OCI-LY7 (cell line): ENCODE measurements at regions not wholly inside any gene's neighbourhood (a gene's known extent, or its start where the extent isn't known, plus 50 kb on each side); places are given as distances from the start of the nearest gene placed in this dataset.

Experiments used
- BruUV-seq: library from RNA; stranded (reverse); fragments of 400-500 nt; replicated peaks from 2 replicates; lab custom pipeline; 2021; lab: Mats Ljungman, UMichigan
- CTCF ChIA-PET: fragments of 300-600 bp; sonication (Branson Sonifier 250); formaldehyde crosslinking; loops from one replicate; lab custom pipeline; 2022; ENCODE audit warnings: antibody characterized with exemption; ENCODE audit not compliant: unreplicated experiment; lab: Charles Lee
- POLR2A ChIA-PET: fragments of 300-600 bp; sonication (Branson Sonifier 250); formaldehyde crosslinking; loops from one replicate; lab custom pipeline; 2022; ENCODE audit warnings: antibody characterized with exemption; lab: Charles Lee
- DNase-seq: peaks from one replicate; pipeline ENCODE4 v3.0.0-alpha.2; 2015; ENCODE audit warnings: low spot score
- H2AFZ ChIP-seq: fragments of 200-600 bp; sonication (generic), shearing (Covaris generic); 2 replicates; pipeline ENCODE4 v1.6.1; 2014; ENCODE audit warnings: mild to moderate bottlenecking, antibody characterized with exemption, low read length, moderate library complexity
- H3K27ac ChIP-seq: fragments of 200-600 bp; sonication (generic); 2 replicates; pipeline ENCODE4 v1.5.1; 2014; ENCODE audit warnings: mixed run types, low read depth, mild to moderate bottlenecking, moderate library complexity, low read length, inconsistent platforms; ENCODE audit not compliant: poor library complexity, severe bottlenecking
- H3K36me3 ChIP-seq: fragments of 200-600 bp; sonication (generic); 2 replicates; pipeline ENCODE4 v1.6.1; 2014; ENCODE audit warnings: mild to moderate bottlenecking, antibody characterized with exemption, low read length, moderate library complexity, mixed read lengths; ENCODE audit not compliant: insufficient read depth
- H3K4me1 ChIP-seq: fragments of 200-600 bp; sonication (generic); 2 replicates; pipeline ENCODE4 v1.5.1; 2014; ENCODE audit warnings: mild to moderate bottlenecking, low read length; ENCODE audit not compliant: insufficient read depth, poor library complexity, severe bottlenecking
- H3K4me2 ChIP-seq: fragments of 200-600 bp; sonication (generic); 2 replicates; pipeline ENCODE4 v1.6.1; 2014; ENCODE audit warnings: mild to moderate bottlenecking, low read length
- H3K4me3 ChIP-seq: fragments of 200-600 bp; sonication (generic); 2 replicates; pipeline ENCODE4 v1.5.1; 2014; ENCODE audit warnings: mild to moderate bottlenecking, low read depth, low read length; ENCODE audit not compliant: poor library complexity, severe bottlenecking
- H3K79me2 ChIP-seq: fragments of 200-600 bp; sonication (generic); 2 replicates; pipeline ENCODE4 v1.6.1; 2016; ENCODE audit warnings: low read depth, mild to moderate bottlenecking, low read length, moderate library complexity, mixed read lengths; ENCODE audit not compliant: insufficient read depth
- H3K9me2 ChIP-seq: fragments of 200-600 bp; sonication (generic); 2 replicates; pipeline ENCODE4 v1.6.1; 2016; ENCODE audit warnings: mild to moderate bottlenecking, low read length, mixed read lengths; ENCODE audit not compliant: insufficient read depth
- H3K9me3 ChIP-seq: fragments of 200-600 bp; sonication (generic); 2 replicates; pipeline ENCODE4 v1.6.1; 2014; ENCODE audit warnings: mild to moderate bottlenecking, mixed run types, low read length, mixed read lengths
- H4K20me1 ChIP-seq: fragments of 200-600 bp; sonication (generic); 2 replicates; pipeline ENCODE4 v1.6.1; 2014; ENCODE audit warnings: mild to moderate bottlenecking, antibody characterized with exemption, low read length, moderate library complexity, mixed read lengths; ENCODE audit not compliant: insufficient read depth
- CTCF ChIP-seq: fragments of 200-600 bp; sonication (generic); conservative IDR thresholded peaks from 2 replicates; pipeline ENCODE4 v1.5.1; 2014; ENCODE audit warnings: mild to moderate bottlenecking, antibody characterized with exemption, low read length, moderate library complexity, mixed read lengths
- EZH2phosphoT487 ChIP-seq: fragments of 200-600 bp; sonication (generic); IDR thresholded peaks from 2 replicates; pipeline ENCODE4 v1.6.1; 2018; ENCODE audit warnings: low read depth, borderline replicate concordance, mild to moderate bottlenecking, mixed run types, antibody characterized with exemption, low read length, moderate library complexity, mixed read lengths
- intact Hi-C: fragments of 100-400 bp; cut with micrococcal nuclease; formaldehyde crosslinking; loops from one replicate; pipeline ENCODE4 v1.10.0; 2022; ENCODE audit not compliant: unreplicated experiment

GRCh38 chr17:72474243-72474642 is 353.4 kb downstream of the SOX9 start:
- Histone ChIP-seq H3K27ac (no peak overlapping the region), H3K9me3 (no peaks in the 10 kb centered on the region), H3K79me2 (no peaks in the 10 kb centered on the region), H3K9me2 (no peaks in the 10 kb centered on the region), H3K36me3 (no peaks in the 10 kb centered on the region), H4K20me1 (no peaks in the 10 kb centered on the region), H3K4me3 (no peak overlapping the region), H3K4me1 (no peaks in the 10 kb centered on the region), H2AFZ (no peak overlapping the region), H3K4me2 (no peak overlapping the region)
- POLR2A ChIA-PET: no interaction called here
- TF ChIP-seq CTCF (no peak), EZH2phosphoT487 (no peak)
- intact Hi-C loops: no loop called here
- no peak for DNase-seq
- CTCF ChIA-PET: no interaction called here
- BruUV-seq: no TSS peak

DNA sequence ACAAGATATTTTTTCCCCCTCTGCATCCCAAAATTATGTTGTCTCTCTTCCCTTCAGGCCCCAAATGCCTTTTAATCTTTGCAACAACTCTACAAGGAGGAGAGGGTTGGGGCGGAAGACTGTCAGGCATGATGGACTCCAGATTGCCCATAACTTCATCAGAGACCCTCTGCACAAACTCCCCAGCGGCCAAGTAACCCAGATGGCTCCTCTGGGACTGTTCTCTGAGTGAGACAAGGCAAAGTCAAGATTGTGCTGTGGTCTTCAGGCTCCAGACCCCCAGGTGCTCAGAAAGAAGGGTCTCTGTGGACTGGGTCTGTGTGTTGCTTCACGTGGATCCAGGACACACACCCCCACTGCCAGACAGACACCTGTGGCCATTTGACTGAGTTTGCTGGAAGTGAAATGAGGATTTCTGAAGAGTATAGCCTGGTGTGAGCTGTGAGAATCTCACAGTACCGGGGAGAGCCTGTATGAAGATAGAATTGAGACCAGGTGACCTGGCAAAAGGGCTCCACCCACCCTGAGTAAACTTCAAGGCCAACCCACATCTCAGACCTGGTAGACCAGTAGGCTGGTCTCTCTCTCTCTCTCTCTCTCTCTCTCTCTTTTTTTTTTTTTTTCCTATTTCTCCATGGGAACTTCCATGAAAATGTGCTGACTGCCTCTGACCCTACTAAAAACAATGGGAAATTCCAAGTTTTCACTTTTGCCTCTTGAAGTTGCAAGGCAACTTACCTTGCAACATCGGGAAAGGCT is 354.1 kb downstream of the SOX9 start:
- H3K36me3 ChIP-seq: no peaks in the 10 kb centered on the region
- no peak overlapping the region for H2AFZ ChIP-seq
- H3K4me1 ChIP-seq: no peaks in the 10 kb centered on the region
- CTCF ChIA-PET: no interaction called here
- POLR2A ChIA-PET: interaction anchor here (0.7 kb wide), 2 partner anchors 10 to 15 kb away, joined by 3 read pairs; no protein-coding TSS in a partner anchor
- H4K20me1 ChIP-seq: no peaks in the 10 kb centered on the region
- no TSS peak for BruUV-seq
- DNase-seq: no peak
- no peak overlapping the region for H3K4me3 ChIP-seq
- no peak overlapping the region for H3K4me2 ChIP-seq
- TF ChIP-seq EZH2phosphoT487 (no peak), CTCF (no peak)
- H3K9me3 ChIP-seq: no peaks in the 10 kb centered on the region
- H3K9me2 ChIP-seq: no peaks in the 10 kb centered on the region
- H3K79me2 ChIP-seq: no peaks in the 10 kb centered on the region
- H3K27ac ChIP-seq: no peak overlapping the region
- intact Hi-C loops: no loop called here

DNA sequence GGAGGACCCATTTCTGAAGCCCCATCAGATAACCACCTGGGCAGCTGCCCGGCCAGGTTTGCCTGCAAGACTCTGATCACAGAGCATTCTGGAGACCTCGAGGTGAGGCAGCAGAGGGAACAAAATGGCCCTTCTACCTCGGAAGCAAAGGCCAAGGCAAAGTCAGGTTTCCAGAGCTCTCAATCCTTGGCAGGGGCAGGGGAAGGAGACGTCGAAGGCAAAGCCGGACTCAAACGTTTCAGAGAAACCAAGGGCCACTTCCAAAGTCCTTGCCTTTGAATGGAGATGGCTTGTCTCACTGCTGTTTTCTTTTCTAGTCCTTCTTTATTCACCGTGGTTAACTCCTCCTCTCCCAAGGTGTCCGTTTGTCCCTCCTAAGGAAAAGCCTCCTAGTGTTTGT is 355.3 kb downstream of the SOX9 start:
- Histone ChIP-seq H3K36me3 (no peaks in the 10 kb centered on the region), H3K9me2 (no peaks in the 10 kb centered on the region), H3K27ac (no peak overlapping the region), H3K4me2 (no peak overlapping the region), H3K4me1 (no peaks in the 10 kb centered on the region), H3K79me2 (no peaks in the 10 kb centered on the region), H4K20me1 (no peaks in the 10 kb centered on the region), H3K4me3 (no peak overlapping the region), H2AFZ (no peak overlapping the region), H3K9me3 (no peaks in the 10 kb centered on the region)
- CTCF ChIA-PET: no interaction called here
- TF ChIP-seq EZH2phosphoT487 (no peak), CTCF (no peak)
- DNase-seq: no peak
- POLR2A ChIA-PET: interaction anchor here (0.7 kb wide), 1 partner anchor 9 kb away, joined by 3 read pairs; no protein-coding TSS in a partner anchor
- no TSS peak for BruUV-seq
- intact Hi-C loops: no loop called here
